ENCODE measurements at regions not wholly inside any gene's neighbourhood (a gene's known extent, or its start where the extent isn't known, plus 50 kb on each side); places are given as distances from the start of the nearest gene placed in this dataset.

- no peak for TF ChIP-seq Cebpa-rat (IDR thresholded peaks at IDR 0.05)
- H3K9ac ChIP-seq, result no peak overlapping the region
- H3K27ac ChIP-seq, result no peak overlapping the region
Measured at GRCh38 chr18:51789871-51790270, 550.1 kb upstream of the DCC start.

GRCh38 chr18:51801514-51801913 is 538.5 kb upstream of the DCC start:
- Histone ChIP-seq H3K27ac (no peak overlapping the region), H3K4me2 (no peak overlapping the region), H3K9me3 (replicated peaks in 1 of 11) (peaks cover 0 to 11% (median 0%) of the 10 kb centered on the region in 11 experiments; a peak in 3 of 22 replicates), H3K4me1 (no peaks in the 10 kb centered on the region), H3K36me3 (no peaks in the 10 kb centered on the region), H3K27me3 (no peaks in the 10 kb centered on the region), H3K4me3 (no peak overlapping the region), H3K9ac (no peak overlapping the region), H4K20me1 (no peaks in the 10 kb centered on the region)
- no peak for TF ChIP-seq Cebpa-rat (IDR thresholded peaks at IDR 0.05)

More at GRCh38 chr18:51789871-51790270, 550.1 kb upstream of the DCC start:
- no peak overlapping the region for H3K4me2 ChIP-seq
- H3K9me3 ChIP-seq (replicated peaks in 1 of 11), result no peaks in the 10 kb centered on the region
- H3K4me3 ChIP-seq, result no peak overlapping the region
- H3K36me3 ChIP-seq, result no peaks in the 10 kb centered on the region
- no peaks in the 10 kb centered on the region for H3K4me1 ChIP-seq
- H4K20me1 ChIP-seq, result no peaks in the 10 kb centered on the region
- no peaks in the 10 kb centered on the region for H3K27me3 ChIP-seq

DNA sequence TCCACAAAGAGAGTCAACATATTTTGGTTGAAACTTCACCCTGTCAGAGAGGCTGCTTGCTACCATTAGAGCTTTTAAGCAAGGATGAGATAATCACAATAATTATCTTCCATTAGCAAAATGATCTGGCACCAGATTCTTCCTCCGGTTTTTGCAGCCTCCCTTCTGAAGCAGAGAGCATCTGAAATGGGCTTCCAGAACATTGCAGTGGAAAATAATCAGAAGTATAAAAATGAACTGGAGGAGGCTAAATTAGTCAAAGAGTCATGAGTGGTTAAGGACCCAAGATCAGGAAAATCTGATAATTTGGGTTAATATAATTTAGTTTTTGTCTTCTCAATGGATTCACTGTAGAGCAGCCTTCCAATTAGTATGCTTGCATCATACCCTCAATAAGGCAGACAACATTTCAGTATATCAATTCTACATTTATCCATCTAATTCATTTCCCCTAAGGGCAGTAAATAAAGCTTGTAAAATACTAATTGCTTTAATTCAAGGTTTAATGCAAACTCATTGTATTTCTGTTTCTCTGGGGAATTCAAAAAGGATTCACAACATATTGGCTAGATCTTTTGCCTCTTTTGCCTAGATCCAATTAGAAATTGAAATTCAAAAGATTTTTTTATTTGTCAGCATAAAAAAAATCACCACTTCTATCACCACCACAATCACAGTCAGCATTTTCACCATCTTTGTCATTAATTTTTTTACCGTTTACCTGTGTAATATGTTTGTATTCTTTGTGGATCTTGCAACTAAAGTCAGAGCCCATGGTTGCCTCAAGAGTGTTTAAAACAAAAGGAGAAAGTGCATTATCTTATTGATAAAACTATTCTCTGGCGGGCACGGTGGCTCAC is 537.2 kb upstream of the DCC start:
- no peak overlapping the region for H3K4me2 ChIP-seq
- no peaks in the 10 kb centered on the region for H3K36me3 ChIP-seq
- H3K4me3 ChIP-seq, result no peak overlapping the region
- no peak for TF ChIP-seq Cebpa-rat (IDR thresholded peaks at IDR 0.05)
- H3K27me3 ChIP-seq, result no peaks in the 10 kb centered on the region
- H3K9ac ChIP-seq, result no peak overlapping the region
- H3K9me3 ChIP-seq (replicated peaks in 1 of 11), result peaks cover 0 to 11% (median 0%) of the 10 kb centered on the region in 11 experiments; a peak in 3 of 22 replicates
- H3K27ac ChIP-seq, result no peak overlapping the region
- no peaks in the 10 kb centered on the region for H4K20me1 ChIP-seq
- no peaks in the 10 kb centered on the region for H3K4me1 ChIP-seq

DNA sequence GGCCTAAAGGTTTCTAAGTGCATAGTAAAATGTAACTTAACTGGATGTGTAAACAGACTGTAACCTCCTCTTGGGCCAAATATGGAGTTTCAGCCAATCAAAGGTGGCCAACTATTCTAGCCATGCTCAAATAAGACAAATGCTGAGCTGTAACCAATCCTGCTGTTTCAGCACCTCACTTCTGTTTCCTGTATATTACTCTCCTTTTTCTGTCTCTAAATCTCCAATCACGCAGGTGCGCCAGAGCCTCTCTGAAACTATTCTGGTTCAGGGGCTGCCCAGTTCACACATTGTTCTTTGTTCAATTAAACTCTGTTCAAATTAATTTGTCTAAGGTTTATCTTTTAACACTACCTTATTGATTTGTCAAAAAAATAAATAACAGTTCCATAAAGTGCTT is 532.7 kb upstream of the DCC start:
- Histone ChIP-seq H3K9ac (no peak overlapping the region), H3K4me2 (no peak overlapping the region), H3K4me1 (no peaks in the 10 kb centered on the region), H3K9me3 (replicated peaks in 1 of 11) (no peaks in the 10 kb centered on the region), H3K4me3 (no peak overlapping the region), H3K27ac (no peak overlapping the region), H3K36me3 (no peaks in the 10 kb centered on the region), H4K20me1 (no peaks in the 10 kb centered on the region), H3K27me3 (no peaks in the 10 kb centered on the region)
- TF ChIP-seq Cebpa-rat (IDR thresholded peaks at IDR 0.05), result no peak

DNA sequence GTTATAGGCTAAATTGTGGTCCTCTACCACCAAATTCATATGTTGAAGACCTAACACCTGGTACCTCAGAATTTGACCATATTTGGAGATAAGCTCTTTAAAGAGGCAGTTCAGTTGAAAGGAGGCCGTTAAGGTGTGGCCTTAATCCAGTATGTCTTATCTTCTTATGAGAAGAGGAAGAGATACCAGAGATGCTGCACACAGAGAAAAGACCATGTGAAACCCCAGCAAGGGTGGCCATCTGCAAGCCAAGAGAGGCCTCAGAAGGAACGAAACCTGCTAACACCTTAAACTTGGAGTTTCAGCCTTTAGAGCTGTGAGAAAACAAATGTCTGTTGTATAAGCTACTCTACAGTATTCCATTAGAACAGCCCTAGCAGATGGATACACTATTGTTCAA is 528.1 kb upstream of the DCC start:
- no peaks in the 10 kb centered on the region for H4K20me1 ChIP-seq
- no peaks in the 10 kb centered on the region for H3K4me1 ChIP-seq
- no peak overlapping the region for H3K4me3 ChIP-seq
- H3K27me3 ChIP-seq, result no peaks in the 10 kb centered on the region
- H3K36me3 ChIP-seq, result no peaks in the 10 kb centered on the region
- no peak overlapping the region for H3K27ac ChIP-seq
- no peaks in the 10 kb centered on the region for H3K9me3 ChIP-seq (replicated peaks in 1 of 11)
- TF ChIP-seq Cebpa-rat (IDR thresholded peaks at IDR 0.05), result no peak
- no peak overlapping the region for H3K4me2 ChIP-seq
- H3K9ac ChIP-seq, result no peak overlapping the region

DNA sequence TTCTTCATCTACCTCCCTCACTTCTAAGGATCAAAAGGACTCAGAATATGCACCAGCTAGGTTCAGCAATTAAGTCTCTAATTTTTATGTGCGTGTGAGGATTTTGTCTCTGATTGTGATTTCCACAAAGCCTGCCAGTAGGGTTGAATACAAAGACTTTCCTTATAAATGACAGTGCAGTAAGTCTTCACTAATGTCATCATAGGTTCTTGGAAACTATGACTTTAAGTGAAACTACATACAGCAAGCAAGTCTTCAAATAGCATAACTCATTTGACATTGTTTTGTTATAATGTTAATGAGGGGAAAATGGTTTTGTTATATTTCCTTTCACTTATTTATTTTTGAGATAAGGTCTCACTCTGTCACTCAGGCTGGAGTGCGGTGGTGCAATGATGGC is 526.3 kb upstream of the DCC start:
- Histone ChIP-seq H3K9me3 (replicated peaks in 1 of 11) (no peaks in the 10 kb centered on the region), H3K36me3 (no peaks in the 10 kb centered on the region), H3K4me1 (no peaks in the 10 kb centered on the region), H3K27ac (no peak overlapping the region), H3K27me3 (no peaks in the 10 kb centered on the region), H3K9ac (no peak overlapping the region), H4K20me1 (no peaks in the 10 kb centered on the region), H3K4me3 (no peak overlapping the region), H3K4me2 (no peak overlapping the region)
- no peak for TF ChIP-seq Cebpa-rat (IDR thresholded peaks at IDR 0.05)

DNA sequence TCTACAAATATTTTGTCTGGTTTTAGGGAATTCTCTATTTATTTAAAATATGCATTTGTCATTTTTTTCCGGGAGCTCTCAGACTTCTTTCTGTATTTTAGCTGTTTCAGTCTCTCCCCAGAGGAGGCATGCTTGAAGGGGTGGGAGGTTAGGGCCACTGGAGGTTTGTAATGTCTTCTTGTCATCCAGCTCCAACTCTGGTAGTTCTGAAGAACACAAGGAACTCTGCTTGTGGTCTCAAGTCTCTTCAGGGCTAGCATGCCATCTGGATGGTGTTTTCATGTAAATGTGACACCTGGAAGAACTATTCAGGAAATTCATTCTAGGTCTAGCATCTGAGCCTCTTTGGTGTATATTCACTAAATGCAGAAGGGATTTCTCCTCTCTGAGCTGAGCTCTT is 518.4 kb upstream of the DCC start:
- Histone ChIP-seq H4K20me1 (no peaks in the 10 kb centered on the region), H3K4me1 (no peaks in the 10 kb centered on the region), H3K9ac (no peak overlapping the region), H3K27ac (no peak overlapping the region), H3K27me3 (no peaks in the 10 kb centered on the region), H3K36me3 (no peaks in the 10 kb centered on the region), H3K9me3 (replicated peaks in 1 of 11) (no peaks in the 10 kb centered on the region), H3K4me2 (no peak overlapping the region), H3K4me3 (no peak overlapping the region)
- no peak for TF ChIP-seq Cebpa-rat (IDR thresholded peaks at IDR 0.05)

GRCh38 chr18:51824746-51825145 is 515.3 kb upstream of the DCC start:
- TF ChIP-seq Cebpa-rat (IDR thresholded peaks at IDR 0.05), result no peak
- H3K27ac ChIP-seq, result no peak overlapping the region
- H3K27me3 ChIP-seq, result no peaks in the 10 kb centered on the region
- no peaks in the 10 kb centered on the region for H4K20me1 ChIP-seq
- H3K4me1 ChIP-seq, result no peaks in the 10 kb centered on the region
- H3K4me2 ChIP-seq, result no peak overlapping the region
- H3K9me3 ChIP-seq (replicated peaks in 1 of 11), result 0 out of 22 replicates have a peak, but pooled peaks cover 0 to 3% (median 0%) of the 10 kb centered on the region in 11 experiments
- H3K9ac ChIP-seq, result no peak overlapping the region
- no peak overlapping the region for H3K4me3 ChIP-seq
- H3K36me3 ChIP-seq, result no peaks in the 10 kb centered on the region

GRCh38 chr18:51833850-51834249 is 506.1 kb upstream of the DCC start:
- H4K20me1 ChIP-seq, result no peaks in the 10 kb centered on the region
- no peak overlapping the region for H3K27ac ChIP-seq
- H3K36me3 ChIP-seq, result no peaks in the 10 kb centered on the region
- no peak overlapping the region for H3K9ac ChIP-seq
- peak overlapping the region in 6 of 11 experiments; percentile 7 to 55 (median 30); a peak in 10 of 22 replicates for H3K4me2 ChIP-seq
- H3K27me3 ChIP-seq, result no peaks in the 10 kb centered on the region
- H3K4me1 ChIP-seq, result peaks cover 0 to 14% (median 3%) of the 10 kb centered on the region in 10 experiments; a peak in 7 of 20 replicates
- TF ChIP-seq Cebpa-rat (IDR thresholded peaks at IDR 0.05), result no peak
- no peak overlapping the region for H3K4me3 ChIP-seq
- H3K9me3 ChIP-seq (replicated peaks in 1 of 11), result peaks cover 0 to 13% (median 4%) of the 10 kb centered on the region in 11 experiments; a peak in 8 of 22 replicates

- Histone ChIP-seq H3K4me1 (peaks cover 0 to 13% (median 11%) of the 10 kb centered on the region in 10 experiments; a peak in 12 of 20 replicates), H3K27me3 (no peaks in the 10 kb centered on the region), H3K4me3 (no peak overlapping the region), H3K9me3 (replicated peaks in 1 of 11) (peaks cover 0 to 8% (median 0%) of the 10 kb centered on the region in 11 experiments; a peak in 1 of 22 replicates), H3K27ac (no peak overlapping the region), H4K20me1 (no peaks in the 10 kb centered on the region), H3K9ac (no peak overlapping the region), H3K4me2 (no peak overlapping the region), H3K36me3 (no peaks in the 10 kb centered on the region)
- peak in 7 of 11 experiments; percentile 14 to 86 (median 63); a peak in 9 of 22 replicates for TF ChIP-seq Cebpa-rat (IDR thresholded peaks at IDR 0.05)
Measured at GRCh38 chr18:51848702-51849101, 491.3 kb upstream of the DCC start.
